Brain microvascular endothelial cell (primary cell): ENCODE measurements at regions not wholly inside any gene's neighbourhood (a gene's known extent, or its start where the extent isn't known, plus 50 kb on each side); places are given as distances from the start of the nearest gene placed in this dataset.
A peak's percentile ranks its signal among the peaks of the same experiment; 100 is the strongest.

ENCODE experiments used
- DNase-seq: peaks from one replicate; pipeline ENCODE4 v3.0.0-alpha.2; 2020
- H3K27ac ChIP-seq: fragments of 250-450 bp; sonication (Bioruptor Pico); 2 replicates; pipeline ENCODE4 v1.5.1; 2020; ENCODE audit warnings: mild to moderate bottlenecking, moderate library complexity
- H3K27me3 ChIP-seq: fragments of 250-450 bp; sonication (Bioruptor Pico); replicated peaks from 2 replicates; pipeline ENCODE4 v1.5.1; 2020; ENCODE audit warnings: mild to moderate bottlenecking
- H3K36me3 ChIP-seq: fragments of 250-450 bp; sonication (Bioruptor Pico); replicated peaks from 2 replicates; pipeline ENCODE4 v1.5.1; 2020; ENCODE audit warnings: mild to moderate bottlenecking
- H3K4me3 ChIP-seq: 2 replicates; pipeline ENCODE4 v1.5.1; 2011; ENCODE audit warnings: low read depth, mild to moderate bottlenecking, control low read depth, low read length, moderate library complexity
- CTCF ChIP-seq: IDR thresholded peaks from 2 replicates; pipeline ENCODE4 v1.5.1; 2011; ENCODE audit warnings: low read depth, mild to moderate bottlenecking, moderate library complexity, low read length, control low read depth, inconsistent platforms; ENCODE audit errors: missing control alignments
- in situ Hi-C: cut with HindIII; loops from 2 replicates; pipeline ENCODE4 v1.10.0; 2017; ENCODE audit warnings: low sequenced_read_pairs, low pct_ligation_motif_present

- H3K36me3 ChIP-seq = no peaks in the 10 kb centered on the region
- TF ChIP-seq CTCF = no peak
- in situ Hi-C loops = no loop called here
- DNase-seq = no peak
- H3K4me3 ChIP-seq = no peak overlapping the region
- H3K27me3 ChIP-seq = no peaks in the 10 kb centered on the region
- H3K27ac ChIP-seq = no peak overlapping the region
These were observed 111.6 kb upstream of the OBI1 start for GRCh38 chr13:78770601-78771000.

- Histone ChIP-seq H3K27ac (no peak overlapping the region), H3K36me3 (no peaks in the 10 kb centered on the region), H3K27me3 (no peaks in the 10 kb centered on the region), H3K4me3 (no peak overlapping the region)
- in situ Hi-C loops = no loop called here
- no peak for TF ChIP-seq CTCF
- no peak for DNase-seq
These were observed 110.0 kb upstream of the OBI1 start for GRCh38 chr13:78768950-78769349.

GRCh38 chr13:78764665-78765064, 105.7 kb upstream of the OBI1 start:
- Histone ChIP-seq H3K27me3 (no peaks in the 10 kb centered on the region), H3K27ac (no peak overlapping the region), H3K36me3 (no peaks in the 10 kb centered on the region), H3K4me3 (no peak overlapping the region)
- in situ Hi-C loops = no loop called here
- TF ChIP-seq CTCF = no peak
- DNase-seq = no peak

GRCh38 chr13:78762825-78763224, 103.9 kb upstream of the OBI1 start:
- in situ Hi-C loops = no loop called here
- TF ChIP-seq CTCF = no peak
- DNase-seq = no peak
- no peak overlapping the region for H3K4me3 ChIP-seq
- no peak overlapping the region for H3K27ac ChIP-seq
- H3K27me3 ChIP-seq = no peaks in the 10 kb centered on the region
- no peaks in the 10 kb centered on the region for H3K36me3 ChIP-seq

GRCh38 chr13:78759704-78760103, 100.7 kb upstream of the OBI1 start:
- H3K27me3 ChIP-seq = no peaks in the 10 kb centered on the region
- in situ Hi-C loops = no loop called here
- TF ChIP-seq CTCF = peak; percentile 1
- no peak for DNase-seq
- no peak overlapping the region for H3K4me3 ChIP-seq
- no peaks in the 10 kb centered on the region for H3K36me3 ChIP-seq
- no peak overlapping the region for H3K27ac ChIP-seq

- H3K27ac ChIP-seq = no peak overlapping the region
- no peak for TF ChIP-seq CTCF
- no peaks in the 10 kb centered on the region for H3K36me3 ChIP-seq
- no peaks in the 10 kb centered on the region for H3K27me3 ChIP-seq
- in situ Hi-C loops = no loop called here
- H3K4me3 ChIP-seq = no peak overlapping the region
- DNase-seq = no peak
These were observed 99.6 kb upstream of the OBI1 start for GRCh38 chr13:78758549-78758948.
